Neutrophil (primary cell): ENCODE measurements at regions not wholly inside any gene's neighbourhood (a gene's known extent, or its start where the extent isn't known, plus 50 kb on each side); places are given as distances from the start of the nearest gene placed in this dataset.

Experiments
- H3K27ac ChIP-seq: fragments of 200-600 bp; sonication (generic); 2 replicates; pipeline ENCODE4 v1.5.1; 2016; ENCODE audit warnings: mild to moderate bottlenecking, moderate library complexity
- H3K27me3 ChIP-seq: fragments of 200-600 bp; sonication (generic); 2 replicates; pipeline ENCODE4 v1.6.0; 2016; ENCODE audit warnings: mild to moderate bottlenecking
- H3K36me3 ChIP-seq: fragments of 200-600 bp; sonication (generic); 2 replicates; pipeline ENCODE4 v1.5.1; 2017
- H3K4me1 ChIP-seq, 2 experiments: fragments of 200-600 bp in 1 of 2; sonication (generic) in 1 of 2; 1 replicate in 1 of 2; 2 replicates in 1 of 2; pipeline versions ENCODE4 v1.5.1 to v1.6.1; 2013 to 2016; ENCODE audit warnings: low read depth in 1 of 2, low read length in 1 of 2, mild to moderate bottlenecking in 1 of 2, moderate library complexity in 1 of 2; ENCODE audit not compliant: control insufficient read depth in 1 of 2, insufficient read depth in 1 of 2
- H3K4me3 ChIP-seq, 2 experiments: fragments of 200-600 bp in 1 of 2; sonication (generic) in 1 of 2; 1 replicate in 1 of 2; 2 replicates in 1 of 2; pipeline ENCODE4 v1.5.1; 2013 to 2016; ENCODE audit warnings: low read depth in 1 of 2, low read length in 1 of 2, mild to moderate bottlenecking in 1 of 2, moderate library complexity in 1 of 2
- H3K9me3 ChIP-seq: fragments of 200-600 bp; sonication (generic); 2 replicates; pipeline ENCODE4 v1.5.1; 2016
- TF ChIP-seq, protein P1 (sequence below): fragments of 200-600 bp; sonication (generic); IDR thresholded peaks from 2 replicates; pipeline ENCODE4 v1.5.1; 2016; ENCODE audit warnings: antibody characterized with exemption

DNA sequence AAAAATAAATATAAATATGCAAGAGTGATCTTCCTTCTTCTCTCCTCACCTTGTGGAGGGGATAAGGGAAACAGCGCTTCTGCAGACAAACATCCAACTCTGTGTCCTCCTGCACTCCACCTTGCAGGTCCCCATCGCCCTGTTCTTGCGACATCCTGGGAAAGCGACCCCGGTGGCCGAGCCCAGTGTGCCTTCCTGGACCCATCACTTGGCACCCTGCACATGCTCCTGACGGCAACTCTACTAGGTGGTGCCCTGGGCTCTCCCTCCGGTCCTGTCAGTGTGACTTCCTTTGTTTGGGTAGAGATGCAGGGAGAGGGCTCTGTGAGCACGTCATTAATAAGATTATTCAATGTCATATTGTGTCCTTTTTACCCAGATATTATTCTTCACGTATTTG, 266.0 kb upstream of the ADAMTS16 start:
- Histone ChIP-seq H3K9me3 (no peaks in the 10 kb centered on the region), H3K4me3 (no peak overlapping the region), H3K4me1 (no peaks in the 10 kb centered on the region), H3K27ac (no peak overlapping the region), H3K36me3 (no peaks in the 10 kb centered on the region), H3K27me3 (no peaks in the 10 kb centered on the region)
- TF ChIP-seq, protein P1, sequence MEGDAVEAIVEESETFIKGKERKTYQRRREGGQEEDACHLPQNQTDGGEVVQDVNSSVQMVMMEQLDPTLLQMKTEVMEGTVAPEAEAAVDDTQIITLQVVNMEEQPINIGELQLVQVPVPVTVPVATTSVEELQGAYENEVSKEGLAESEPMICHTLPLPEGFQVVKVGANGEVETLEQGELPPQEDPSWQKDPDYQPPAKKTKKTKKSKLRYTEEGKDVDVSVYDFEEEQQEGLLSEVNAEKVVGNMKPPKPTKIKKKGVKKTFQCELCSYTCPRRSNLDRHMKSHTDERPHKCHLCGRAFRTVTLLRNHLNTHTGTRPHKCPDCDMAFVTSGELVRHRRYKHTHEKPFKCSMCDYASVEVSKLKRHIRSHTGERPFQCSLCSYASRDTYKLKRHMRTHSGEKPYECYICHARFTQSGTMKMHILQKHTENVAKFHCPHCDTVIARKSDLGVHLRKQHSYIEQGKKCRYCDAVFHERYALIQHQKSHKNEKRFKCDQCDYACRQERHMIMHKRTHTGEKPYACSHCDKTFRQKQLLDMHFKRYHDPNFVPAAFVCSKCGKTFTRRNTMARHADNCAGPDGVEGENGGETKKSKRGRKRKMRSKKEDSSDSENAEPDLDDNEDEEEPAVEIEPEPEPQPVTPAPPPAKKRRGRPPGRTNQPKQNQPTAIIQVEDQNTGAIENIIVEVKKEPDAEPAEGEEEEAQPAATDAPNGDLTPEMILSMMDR, result no peak

- Histone ChIP-seq H3K9me3 (no peaks in the 10 kb centered on the region), H3K4me3 (no peak overlapping the region), H3K27ac (no peak overlapping the region), H3K27me3 (no peaks in the 10 kb centered on the region), H3K4me1 (no peaks in the 10 kb centered on the region), H3K36me3 (no peaks in the 10 kb centered on the region)
- TF ChIP-seq, protein P1, result no peak
Observed at GRCh38 chr5:4875942-4876341, 264.2 kb upstream of the ADAMTS16 start.

DNA sequence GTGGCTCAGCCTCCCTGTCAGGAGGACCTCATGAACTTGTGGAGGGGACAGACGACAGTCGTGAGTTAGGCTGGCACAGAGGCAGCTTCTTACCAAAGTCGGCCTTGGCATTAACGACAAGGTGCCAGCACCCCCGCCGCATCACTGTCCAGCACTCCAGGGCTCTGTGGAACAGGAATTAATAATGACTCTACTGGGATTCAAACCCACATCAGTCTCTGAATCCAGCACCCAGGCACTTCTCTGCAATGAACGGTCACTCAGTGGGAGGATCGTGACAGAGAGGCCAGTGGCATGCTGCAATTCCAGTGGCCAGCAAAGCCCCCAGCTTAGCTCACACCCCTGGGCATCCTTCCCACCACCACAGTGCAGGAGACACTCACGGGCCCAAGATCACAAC, 263.3 kb upstream of the ADAMTS16 start:
- no peak overlapping the region for H3K27ac ChIP-seq
- H3K4me1 ChIP-seq, result no peaks in the 10 kb centered on the region
- TF ChIP-seq, protein P1, result no peak
- H3K27me3 ChIP-seq, result no peaks in the 10 kb centered on the region
- no peak overlapping the region for H3K4me3 ChIP-seq
- H3K36me3 ChIP-seq, result no peaks in the 10 kb centered on the region
- no peaks in the 10 kb centered on the region for H3K9me3 ChIP-seq

- Histone ChIP-seq H3K9me3 (no peaks in the 10 kb centered on the region), H3K36me3 (no peaks in the 10 kb centered on the region), H3K4me1 (no peaks in the 10 kb centered on the region), H3K27me3 (no peaks in the 10 kb centered on the region), H3K27ac (no peak overlapping the region), H3K4me3 (no peak overlapping the region)
- TF ChIP-seq, protein P1, result no peak
Observed at GRCh38 chr5:4877579-4877978, 262.6 kb upstream of the ADAMTS16 start.

- Histone ChIP-seq H3K4me3 (no peak overlapping the region), H3K27ac (no peak overlapping the region), H3K27me3 (no peaks in the 10 kb centered on the region), H3K36me3 (no peaks in the 10 kb centered on the region), H3K4me1 (no peaks in the 10 kb centered on the region), H3K9me3 (no peaks in the 10 kb centered on the region)
- TF ChIP-seq, protein P1, result no peak
Observed at GRCh38 chr5:4879075-4879474, 261.1 kb upstream of the ADAMTS16 start.
